ENCODE measurements at regions not wholly inside any gene's neighbourhood (a gene's known extent, or its start where the extent isn't known, plus 50 kb on each side); places are given as distances from the start of the nearest gene placed in this dataset.

- TF ChIP-seq CTCF (conservative IDR thresholded peaks at IDR 0.05) (no peak; the same call in 1 of the 2 replicates), ZFX (IDR thresholded peaks at IDR 0.05) (no peak)
These were observed 608.4 kb downstream of the FSCB start for GRCh38 chr14:43898687-43899086.
